ENCODE measurements at regions not wholly inside any gene's neighbourhood (a gene's known extent, or its start where the extent isn't known, plus 50 kb on each side); places are given as distances from the start of the nearest gene placed in this dataset.

DNA sequence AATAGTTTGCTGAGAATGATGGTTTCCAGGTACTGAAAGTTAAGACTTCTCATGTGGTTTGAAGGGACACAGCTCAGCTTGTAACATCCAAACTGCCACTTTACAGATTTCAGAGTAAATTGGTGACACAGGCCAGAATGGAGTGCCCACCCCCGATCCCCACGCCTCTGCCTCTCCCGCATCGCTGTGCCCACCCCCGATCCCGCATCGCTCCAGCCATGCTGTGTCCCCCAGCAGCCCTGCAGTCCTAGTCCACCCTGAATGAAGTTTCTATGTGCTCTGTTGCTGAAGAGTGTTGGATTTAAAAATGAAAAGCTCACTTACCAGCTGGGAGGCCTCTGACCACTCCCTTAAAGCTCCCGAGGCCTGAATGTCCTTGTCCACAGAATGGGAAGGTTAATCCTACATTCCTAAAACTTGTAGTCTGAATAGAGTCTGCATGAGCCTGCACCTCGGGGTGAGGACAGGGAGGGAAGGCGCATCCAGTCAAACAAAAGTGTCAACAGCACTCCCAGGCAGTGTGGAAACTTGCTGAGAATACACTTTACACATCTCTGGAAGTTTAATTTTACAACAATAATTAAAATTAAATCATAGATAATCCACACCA is 176.4 kb upstream of the ID2 start:
- TF ChIP-seq, protein P1, sequence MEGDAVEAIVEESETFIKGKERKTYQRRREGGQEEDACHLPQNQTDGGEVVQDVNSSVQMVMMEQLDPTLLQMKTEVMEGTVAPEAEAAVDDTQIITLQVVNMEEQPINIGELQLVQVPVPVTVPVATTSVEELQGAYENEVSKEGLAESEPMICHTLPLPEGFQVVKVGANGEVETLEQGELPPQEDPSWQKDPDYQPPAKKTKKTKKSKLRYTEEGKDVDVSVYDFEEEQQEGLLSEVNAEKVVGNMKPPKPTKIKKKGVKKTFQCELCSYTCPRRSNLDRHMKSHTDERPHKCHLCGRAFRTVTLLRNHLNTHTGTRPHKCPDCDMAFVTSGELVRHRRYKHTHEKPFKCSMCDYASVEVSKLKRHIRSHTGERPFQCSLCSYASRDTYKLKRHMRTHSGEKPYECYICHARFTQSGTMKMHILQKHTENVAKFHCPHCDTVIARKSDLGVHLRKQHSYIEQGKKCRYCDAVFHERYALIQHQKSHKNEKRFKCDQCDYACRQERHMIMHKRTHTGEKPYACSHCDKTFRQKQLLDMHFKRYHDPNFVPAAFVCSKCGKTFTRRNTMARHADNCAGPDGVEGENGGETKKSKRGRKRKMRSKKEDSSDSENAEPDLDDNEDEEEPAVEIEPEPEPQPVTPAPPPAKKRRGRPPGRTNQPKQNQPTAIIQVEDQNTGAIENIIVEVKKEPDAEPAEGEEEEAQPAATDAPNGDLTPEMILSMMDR (IDR thresholded peaks at IDR 0.05): no peak
- TF ChIP-seq POLR2AphosphoS5 (IDR thresholded peaks at IDR 0.05): no peak
